HG03135 (cell line): ENCODE measurements at regions not wholly inside any gene's neighbourhood (a gene's known extent, or its start where the extent isn't known, plus 50 kb on each side); places are given as distances from the start of the nearest gene placed in this dataset.

Experiments used
- ATAC-seq: cut with Tn5 transposase; IDR thresholded peaks from one replicate; pipeline ENCODE4 v1.9.1; 2021; ENCODE audit warnings: mild to moderate bottlenecking, moderate library complexity; ENCODE audit not compliant: unreplicated experiment

GRCh38 chr11:96595011-96595410 is 205.2 kb downstream of the JRKL start:
- ATAC-seq, result no peak

- ATAC-seq, result no peak
Observed at GRCh38 chr11:96607864-96608558, 218.2 kb downstream of the JRKL start.

GRCh38 chr11:96614101-96614500 is 224.3 kb downstream of the JRKL start:
- ATAC-seq, result no peak

- no peak for ATAC-seq
Observed at GRCh38 chr11:96614846-96615245, 225.0 kb downstream of the JRKL start.

- no peak for ATAC-seq
Observed at GRCh38 chr11:96620464-96621044, 230.7 kb downstream of the JRKL start.

GRCh38 chr11:96621161-96621560 is 231.3 kb downstream of the JRKL start:
- ATAC-seq, result no peak

- ATAC-seq, result no peak
Observed at GRCh38 chr11:96622026-96622634, 232.3 kb downstream of the JRKL start.

- no peak for ATAC-seq
Observed at GRCh38 chr11:96624126-96624525, 234.3 kb downstream of the JRKL start.

GRCh38 chr11:96627376-96627775 is 237.6 kb downstream of the JRKL start:
- no peak for ATAC-seq

GRCh38 chr11:96635655-96636054 is 245.8 kb downstream of the JRKL start:
- ATAC-seq, result no peak

- no peak for ATAC-seq
Observed at GRCh38 chr11:96641261-96641660, 251.4 kb downstream of the JRKL start.

- ATAC-seq, result no peak
Observed at GRCh38 chr11:96642583-96642982, 252.8 kb downstream of the JRKL start.

GRCh38 chr11:96643173-96643572 is 253.4 kb downstream of the JRKL start:
- no peak for ATAC-seq

GRCh38 chr11:96647621-96648020 is 257.8 kb downstream of the JRKL start:
- no peak for ATAC-seq

GRCh38 chr11:96648991-96649390 is 259.2 kb downstream of the JRKL start:
- ATAC-seq, result no peak

GRCh38 chr11:96652516-96652915 is 262.7 kb downstream of the JRKL start:
- ATAC-seq, result no peak

- ATAC-seq, result no peak
Observed at GRCh38 chr11:96655474-96655873, 265.7 kb downstream of the JRKL start.

- no peak for ATAC-seq
Observed at GRCh38 chr11:96658436-96658835, 268.6 kb downstream of the JRKL start.

- no peak for ATAC-seq
Observed at GRCh38 chr11:96664110-96664509, 274.3 kb downstream of the JRKL start.

GRCh38 chr11:96680211-96681018 is 290.6 kb downstream of the JRKL start:
- ATAC-seq, result no peak

GRCh38 chr11:96681019-96681716 is 291.4 kb downstream of the JRKL start:
- no peak for ATAC-seq
